ENCODE measurements at regions not wholly inside any gene's neighbourhood (a gene's known extent, or its start where the extent isn't known, plus 50 kb on each side); places are given as distances from the start of the nearest gene placed in this dataset.

DNA sequence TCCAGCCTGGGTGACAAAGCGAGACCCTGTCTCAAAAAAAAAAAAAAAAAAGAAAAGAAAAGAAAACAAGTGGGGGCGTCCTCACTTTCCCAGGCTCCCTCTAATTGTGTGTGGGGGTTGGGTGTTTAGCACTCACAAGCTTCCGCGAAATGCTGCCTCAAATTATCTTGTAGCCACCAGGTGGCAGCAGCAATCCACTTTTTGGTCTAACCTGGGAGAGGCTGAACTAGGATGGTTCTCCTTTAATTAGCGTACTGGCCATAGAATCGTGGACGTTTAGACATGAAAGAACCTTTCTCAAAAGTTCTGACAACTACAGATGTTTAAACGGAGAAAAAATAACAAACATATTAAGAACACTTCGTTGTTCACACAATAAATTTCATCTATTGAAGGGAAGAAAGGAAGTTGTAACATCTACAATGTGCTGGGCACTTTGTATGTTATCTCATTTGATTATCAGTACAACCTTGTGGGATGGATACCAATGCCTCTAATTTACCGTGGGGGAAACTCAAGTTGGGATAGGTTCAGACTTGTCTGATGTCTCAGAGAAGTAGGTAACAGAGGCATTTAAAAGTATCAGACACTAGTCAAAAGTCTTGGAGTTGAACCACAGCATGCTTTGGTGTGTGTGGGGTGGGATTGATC is 122.7 kb upstream of the NABP1 start:
- TF ChIP-seq, protein P1, sequence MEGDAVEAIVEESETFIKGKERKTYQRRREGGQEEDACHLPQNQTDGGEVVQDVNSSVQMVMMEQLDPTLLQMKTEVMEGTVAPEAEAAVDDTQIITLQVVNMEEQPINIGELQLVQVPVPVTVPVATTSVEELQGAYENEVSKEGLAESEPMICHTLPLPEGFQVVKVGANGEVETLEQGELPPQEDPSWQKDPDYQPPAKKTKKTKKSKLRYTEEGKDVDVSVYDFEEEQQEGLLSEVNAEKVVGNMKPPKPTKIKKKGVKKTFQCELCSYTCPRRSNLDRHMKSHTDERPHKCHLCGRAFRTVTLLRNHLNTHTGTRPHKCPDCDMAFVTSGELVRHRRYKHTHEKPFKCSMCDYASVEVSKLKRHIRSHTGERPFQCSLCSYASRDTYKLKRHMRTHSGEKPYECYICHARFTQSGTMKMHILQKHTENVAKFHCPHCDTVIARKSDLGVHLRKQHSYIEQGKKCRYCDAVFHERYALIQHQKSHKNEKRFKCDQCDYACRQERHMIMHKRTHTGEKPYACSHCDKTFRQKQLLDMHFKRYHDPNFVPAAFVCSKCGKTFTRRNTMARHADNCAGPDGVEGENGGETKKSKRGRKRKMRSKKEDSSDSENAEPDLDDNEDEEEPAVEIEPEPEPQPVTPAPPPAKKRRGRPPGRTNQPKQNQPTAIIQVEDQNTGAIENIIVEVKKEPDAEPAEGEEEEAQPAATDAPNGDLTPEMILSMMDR (IDR thresholded peaks at IDR 0.05; ENCODE audit: extremely low read depth in 1 of 2, insufficient read depth in 1 of 2, low read depth in 1 of 2, low read length in 2 of 2) = peak; percentile 65 to 69
- TF ChIP-seq POLR2AphosphoS5 (IDR thresholded peaks at IDR 0.05; ENCODE audit: insufficient read depth, low read depth, low read length) = no peak
- no peak for TF ChIP-seq POLR2A (IDR thresholded peaks at IDR 0.05; ENCODE audit: low read depth, low read length)
- no peak for TF ChIP-seq EZH2 (IDR thresholded peaks at IDR 0.05; ENCODE audit: borderline replicate concordance, low read depth, low read length, severe bottlenecking)
- TF ChIP-seq MYC (IDR thresholded peaks at IDR 0.05; ENCODE audit: low read depth, low read length) = no peak
- no peak for TF ChIP-seq FOS (IDR thresholded peaks at IDR 0.05; ENCODE audit: borderline replicate concordance, insufficient read depth, low read length)

Measured in endothelial cell of umbilical vein (primary cell).